SK-N-SH treated with all-trans-retinoic acid at 6 μM for 48 hours (cell line): ENCODE measurements at regions not wholly inside any gene's neighbourhood (a gene's known extent, or its start where the extent isn't known, plus 50 kb on each side); places are given as distances from the start of the nearest gene placed in this dataset.

Source experiments
- ESRRG ChIP-seq: fragments of 250-450 bp; sonication (Bioruptor Pico); IDR thresholded peaks from 2 replicates; pipeline ENCODE4 v1.6.1; 2021; ENCODE audit warnings: mild to moderate bottlenecking
- RARB ChIP-seq: fragments of 250-450 bp; sonication (Bioruptor Pico); IDR thresholded peaks from 2 replicates; pipeline ENCODE4 v1.8.0; 2021; ENCODE audit warnings: mild to moderate bottlenecking, moderate library complexity
- SNAI2 ChIP-seq: fragments of 250-450 bp; sonication (Bioruptor Pico); IDR thresholded peaks from 2 replicates; pipeline ENCODE4 v1.5.0; 2020; ENCODE audit warnings: mild to moderate bottlenecking, moderate library complexity
- ZFP3 ChIP-seq: fragments of 250-450 bp; sonication (Bioruptor Pico); IDR thresholded peaks from 2 replicates; pipeline ENCODE4 v1.5.0; 2020; ENCODE audit warnings: mild to moderate bottlenecking, moderate library complexity
- ZFP30 ChIP-seq: fragments of 450-650 bp; formaldehyde crosslinking; IDR thresholded peaks from 2 replicates; pipeline ENCODE4 v1.5.0; 2022; ENCODE audit warnings: mild to moderate bottlenecking, moderate library complexity
- ZNF565 ChIP-seq: fragments of 450-650 bp; formaldehyde crosslinking; conservative IDR thresholded peaks from 2 replicates; pipeline ENCODE4 v1.5.0; 2020; ENCODE audit warnings: low read depth, mild to moderate bottlenecking, moderate library complexity
- ZNF8 ChIP-seq: fragments of 450-650 bp; formaldehyde crosslinking; IDR thresholded peaks from 2 replicates; pipeline ENCODE4 v1.5.0; 2020; ENCODE audit warnings: mild to moderate bottlenecking, moderate library complexity
- TF ChIP-seq, protein P1 (sequence below): fragments of 250-450 bp; sonication (Bioruptor Pico); IDR thresholded peaks from 2 replicates; pipeline ENCODE4 v1.5.0; 2020; ENCODE audit warnings: mild to moderate bottlenecking, moderate library complexity
- TF ChIP-seq, protein P2 (sequence below): fragments of 250-450 bp; sonication (Bioruptor Pico); IDR thresholded peaks from 2 replicates; pipeline ENCODE4 v1.5.1; 2020; ENCODE audit warnings: low read depth, mild to moderate bottlenecking, moderate library complexity
- TF ChIP-seq, protein P3 (sequence below): fragments of 250-450 bp; sonication (Bioruptor Pico); IDR thresholded peaks from 2 replicates; pipeline ENCODE4 v1.8.0; 2021; ENCODE audit warnings: low read depth, mild to moderate bottlenecking, moderate library complexity, borderline replicate concordance

DNA sequence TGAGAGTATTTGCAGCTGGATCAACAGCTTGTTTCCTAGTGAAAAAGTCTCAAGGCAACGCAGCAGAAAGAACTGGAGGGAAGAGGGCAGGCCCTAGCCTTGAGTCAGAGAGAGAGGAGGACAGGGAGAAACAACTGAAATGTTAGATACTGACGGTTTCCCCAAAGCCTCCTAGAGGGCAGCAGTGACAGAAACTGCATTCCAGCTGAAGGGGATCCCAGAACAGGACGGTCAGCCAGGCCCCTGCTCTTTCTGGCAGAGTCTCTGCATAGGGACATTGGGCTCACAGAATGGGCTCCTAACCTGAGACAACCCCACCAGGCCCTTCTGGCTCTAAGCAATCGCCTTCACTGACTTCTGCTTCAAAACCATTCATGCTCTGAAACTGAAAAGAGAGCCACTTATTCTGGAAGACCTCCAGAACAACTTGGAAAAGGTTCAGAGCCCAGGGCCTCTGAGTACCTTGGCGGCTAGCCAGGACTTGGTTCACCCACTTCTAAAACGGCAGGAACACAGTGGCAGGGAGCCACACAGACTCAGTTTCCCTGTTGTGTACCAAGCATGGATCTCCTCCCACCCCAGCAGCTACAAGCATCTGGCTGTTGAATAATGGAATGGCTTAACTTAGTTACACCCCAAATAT lies 72.9 kb downstream of the PSMB1 start:
- no peak for TF ChIP-seq ZNF8 (CRISPR knock-in tag)
- no peak for TF ChIP-seq SNAI2 (CRISPR knock-in tag)
- TF ChIP-seq, protein P1, sequence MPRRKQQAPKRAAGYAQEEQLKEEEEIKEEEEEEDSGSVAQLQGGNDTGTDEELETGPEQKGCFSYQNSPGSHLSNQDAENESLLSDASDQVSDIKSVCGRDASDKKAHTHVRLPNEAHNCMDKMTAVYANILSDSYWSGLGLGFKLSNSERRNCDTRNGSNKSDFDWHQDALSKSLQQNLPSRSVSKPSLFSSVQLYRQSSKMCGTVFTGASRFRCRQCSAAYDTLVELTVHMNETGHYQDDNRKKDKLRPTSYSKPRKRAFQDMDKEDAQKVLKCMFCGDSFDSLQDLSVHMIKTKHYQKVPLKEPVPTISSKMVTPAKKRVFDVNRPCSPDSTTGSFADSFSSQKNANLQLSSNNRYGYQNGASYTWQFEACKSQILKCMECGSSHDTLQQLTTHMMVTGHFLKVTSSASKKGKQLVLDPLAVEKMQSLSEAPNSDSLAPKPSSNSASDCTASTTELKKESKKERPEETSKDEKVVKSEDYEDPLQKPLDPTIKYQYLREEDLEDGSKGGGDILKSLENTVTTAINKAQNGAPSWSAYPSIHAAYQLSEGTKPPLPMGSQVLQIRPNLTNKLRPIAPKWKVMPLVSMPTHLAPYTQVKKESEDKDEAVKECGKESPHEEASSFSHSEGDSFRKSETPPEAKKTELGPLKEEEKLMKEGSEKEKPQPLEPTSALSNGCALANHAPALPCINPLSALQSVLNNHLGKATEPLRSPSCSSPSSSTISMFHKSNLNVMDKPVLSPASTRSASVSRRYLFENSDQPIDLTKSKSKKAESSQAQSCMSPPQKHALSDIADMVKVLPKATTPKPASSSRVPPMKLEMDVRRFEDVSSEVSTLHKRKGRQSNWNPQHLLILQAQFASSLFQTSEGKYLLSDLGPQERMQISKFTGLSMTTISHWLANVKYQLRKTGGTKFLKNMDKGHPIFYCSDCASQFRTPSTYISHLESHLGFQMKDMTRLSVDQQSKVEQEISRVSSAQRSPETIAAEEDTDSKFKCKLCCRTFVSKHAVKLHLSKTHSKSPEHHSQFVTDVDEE (CRISPR knock-in tag): no peak
- TF ChIP-seq ZFP3: no peak
- TF ChIP-seq ZNF565: no peak
- no peak for TF ChIP-seq ZFP30
- TF ChIP-seq, protein P2, sequence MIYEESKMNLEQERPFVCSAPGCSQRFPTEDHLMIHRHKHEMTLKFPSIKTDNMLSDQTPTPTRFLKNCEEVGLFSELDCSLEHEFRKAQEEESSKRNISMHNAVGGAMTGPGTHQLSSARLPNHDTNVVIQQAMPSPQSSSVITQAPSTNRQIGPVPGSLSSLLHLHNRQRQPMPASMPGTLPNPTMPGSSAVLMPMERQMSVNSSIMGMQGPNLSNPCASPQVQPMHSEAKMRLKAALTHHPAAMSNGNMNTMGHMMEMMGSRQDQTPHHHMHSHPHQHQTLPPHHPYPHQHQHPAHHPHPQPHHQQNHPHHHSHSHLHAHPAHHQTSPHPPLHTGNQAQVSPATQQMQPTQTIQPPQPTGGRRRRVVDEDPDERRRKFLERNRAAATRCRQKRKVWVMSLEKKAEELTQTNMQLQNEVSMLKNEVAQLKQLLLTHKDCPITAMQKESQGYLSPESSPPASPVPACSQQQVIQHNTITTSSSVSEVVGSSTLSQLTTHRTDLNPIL: no peak
- no peak for TF ChIP-seq RARB (CRISPR knock-in tag)
- no peak for TF ChIP-seq ESRRG
- TF ChIP-seq, protein P3, sequence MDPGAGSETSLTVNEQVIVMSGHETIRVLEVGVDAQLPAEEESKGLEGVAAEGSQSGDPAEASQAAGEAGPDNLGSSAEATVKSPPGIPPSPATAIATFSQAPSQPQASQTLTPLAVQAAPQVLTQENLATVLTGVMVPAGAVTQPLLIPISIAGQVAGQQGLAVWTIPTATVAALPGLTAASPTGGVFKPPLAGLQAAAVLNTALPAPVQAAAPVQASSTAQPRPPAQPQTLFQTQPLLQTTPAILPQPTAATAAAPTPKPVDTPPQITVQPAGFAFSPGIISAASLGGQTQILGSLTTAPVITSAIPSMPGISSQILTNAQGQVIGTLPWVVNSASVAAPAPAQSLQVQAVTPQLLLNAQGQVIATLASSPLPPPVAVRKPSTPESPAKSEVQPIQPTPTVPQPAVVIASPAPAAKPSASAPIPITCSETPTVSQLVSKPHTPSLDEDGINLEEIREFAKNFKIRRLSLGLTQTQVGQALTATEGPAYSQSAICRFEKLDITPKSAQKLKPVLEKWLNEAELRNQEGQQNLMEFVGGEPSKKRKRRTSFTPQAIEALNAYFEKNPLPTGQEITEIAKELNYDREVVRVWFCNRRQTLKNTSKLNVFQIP (CRISPR knock-in tag): no peak
